ENCODE measurements at regions not wholly inside any gene's neighbourhood (a gene's known extent, or its start where the extent isn't known, plus 50 kb on each side); places are given as distances from the start of the nearest gene placed in this dataset.

DNA sequence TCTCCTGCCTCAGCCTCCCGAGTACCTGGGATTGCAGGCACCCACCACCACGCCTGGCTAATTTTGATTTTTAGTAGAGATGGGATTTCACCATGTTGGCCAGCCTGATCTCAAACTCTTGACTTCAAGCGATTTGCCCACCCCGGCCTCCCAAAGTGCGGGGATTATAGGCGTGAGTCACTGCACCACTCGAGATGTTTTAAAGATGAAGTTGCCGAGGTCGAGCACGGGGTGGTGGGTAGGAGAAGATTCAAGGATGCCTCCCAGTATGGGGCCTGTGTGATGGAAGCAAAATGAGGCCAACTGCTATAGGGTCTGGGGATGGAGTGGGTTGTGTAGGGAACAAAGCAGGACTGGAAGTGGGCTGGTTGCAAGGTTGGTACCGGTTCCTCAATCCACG lies 245.2 kb downstream of the MN1 start:
- TF ChIP-seq, protein P1, sequence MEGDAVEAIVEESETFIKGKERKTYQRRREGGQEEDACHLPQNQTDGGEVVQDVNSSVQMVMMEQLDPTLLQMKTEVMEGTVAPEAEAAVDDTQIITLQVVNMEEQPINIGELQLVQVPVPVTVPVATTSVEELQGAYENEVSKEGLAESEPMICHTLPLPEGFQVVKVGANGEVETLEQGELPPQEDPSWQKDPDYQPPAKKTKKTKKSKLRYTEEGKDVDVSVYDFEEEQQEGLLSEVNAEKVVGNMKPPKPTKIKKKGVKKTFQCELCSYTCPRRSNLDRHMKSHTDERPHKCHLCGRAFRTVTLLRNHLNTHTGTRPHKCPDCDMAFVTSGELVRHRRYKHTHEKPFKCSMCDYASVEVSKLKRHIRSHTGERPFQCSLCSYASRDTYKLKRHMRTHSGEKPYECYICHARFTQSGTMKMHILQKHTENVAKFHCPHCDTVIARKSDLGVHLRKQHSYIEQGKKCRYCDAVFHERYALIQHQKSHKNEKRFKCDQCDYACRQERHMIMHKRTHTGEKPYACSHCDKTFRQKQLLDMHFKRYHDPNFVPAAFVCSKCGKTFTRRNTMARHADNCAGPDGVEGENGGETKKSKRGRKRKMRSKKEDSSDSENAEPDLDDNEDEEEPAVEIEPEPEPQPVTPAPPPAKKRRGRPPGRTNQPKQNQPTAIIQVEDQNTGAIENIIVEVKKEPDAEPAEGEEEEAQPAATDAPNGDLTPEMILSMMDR (IDR thresholded peaks at IDR 0.05; ENCODE audit: low read depth, low read length) = no peak
- no peak for TF ChIP-seq POLR2A (IDR thresholded peaks at IDR 0.05; ENCODE audit: extremely low read depth, insufficient read length)

Measured in NB4 (cell line).